Progenitor cell of endocrine pancreas (in vitro differentiated cells): ENCODE measurements at regions not wholly inside any gene's neighbourhood (a gene's known extent, or its start where the extent isn't known, plus 50 kb on each side); places are given as distances from the start of the nearest gene placed in this dataset.

Experiments used
- DNase-seq: peaks from one replicate; pipeline ENCODE4 v3.0.0; 2021; ENCODE audit warnings: low spot score; ENCODE audit not compliant: unreplicated experiment
- H3K27ac Mint-ChIP-seq: 2 replicates; pipeline ENCODE4 v1.8.0; 2021; ENCODE audit warnings: mild to moderate bottlenecking, moderate library complexity, mixed read lengths
- H3K27me3 Mint-ChIP-seq: 2 replicates; pipeline ENCODE4 v1.8.0; 2021; ENCODE audit warnings: mixed read lengths
- H3K36me3 Mint-ChIP-seq: 2 replicates; pipeline ENCODE4 v1.8.0; 2022; ENCODE audit warnings: mixed read lengths; ENCODE audit not compliant: insufficient read depth
- H3K4me1 Mint-ChIP-seq: 2 replicates; pipeline ENCODE4 v1.8.0; 2021; ENCODE audit warnings: low read depth, mixed read lengths
- H3K4me3 Mint-ChIP-seq: 2 replicates; pipeline ENCODE4 v1.8.0; 2021; ENCODE audit warnings: low read depth, mild to moderate bottlenecking, moderate library complexity, mixed read lengths
- H3K9me3 Mint-ChIP-seq: 2 replicates; pipeline ENCODE4 v1.8.0; 2021; ENCODE audit warnings: low read depth, mixed read lengths
- TF ChIP-seq, protein P1 (sequence below): fragments of 200-600 bp; sonication (generic); IDR thresholded peaks from one replicate; pipeline ENCODE4 v1.5.0; 2021; ENCODE audit warnings: antibody characterized with exemption, mild to moderate bottlenecking; ENCODE audit not compliant: unreplicated experiment

DNA sequence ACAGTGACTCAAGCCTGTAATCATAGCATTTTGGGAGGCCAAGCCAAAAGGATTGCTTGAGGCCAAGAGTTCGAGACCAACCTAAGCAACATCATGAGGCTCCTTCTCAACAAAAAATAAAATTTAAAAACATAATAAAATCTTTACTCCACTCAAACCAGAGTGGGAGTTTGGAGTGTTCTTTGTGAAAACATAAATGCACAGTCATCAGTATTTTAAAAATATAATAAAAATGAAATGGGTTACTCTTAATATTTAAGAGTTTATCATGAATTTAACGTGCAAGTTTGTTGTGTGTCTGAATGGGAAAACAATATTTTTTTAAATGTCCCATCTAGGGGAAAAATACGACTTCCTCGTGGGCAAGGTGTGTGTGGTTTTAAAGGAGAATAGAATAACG is 78.6 kb upstream of the STARD13 start:
- H3K4me1 Mint-ChIP-seq, result peaks cover 33% of the 10 kb centered on the region
- no peak for DNase-seq
- TF ChIP-seq, protein P1, sequence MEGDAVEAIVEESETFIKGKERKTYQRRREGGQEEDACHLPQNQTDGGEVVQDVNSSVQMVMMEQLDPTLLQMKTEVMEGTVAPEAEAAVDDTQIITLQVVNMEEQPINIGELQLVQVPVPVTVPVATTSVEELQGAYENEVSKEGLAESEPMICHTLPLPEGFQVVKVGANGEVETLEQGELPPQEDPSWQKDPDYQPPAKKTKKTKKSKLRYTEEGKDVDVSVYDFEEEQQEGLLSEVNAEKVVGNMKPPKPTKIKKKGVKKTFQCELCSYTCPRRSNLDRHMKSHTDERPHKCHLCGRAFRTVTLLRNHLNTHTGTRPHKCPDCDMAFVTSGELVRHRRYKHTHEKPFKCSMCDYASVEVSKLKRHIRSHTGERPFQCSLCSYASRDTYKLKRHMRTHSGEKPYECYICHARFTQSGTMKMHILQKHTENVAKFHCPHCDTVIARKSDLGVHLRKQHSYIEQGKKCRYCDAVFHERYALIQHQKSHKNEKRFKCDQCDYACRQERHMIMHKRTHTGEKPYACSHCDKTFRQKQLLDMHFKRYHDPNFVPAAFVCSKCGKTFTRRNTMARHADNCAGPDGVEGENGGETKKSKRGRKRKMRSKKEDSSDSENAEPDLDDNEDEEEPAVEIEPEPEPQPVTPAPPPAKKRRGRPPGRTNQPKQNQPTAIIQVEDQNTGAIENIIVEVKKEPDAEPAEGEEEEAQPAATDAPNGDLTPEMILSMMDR, result no peak
- H3K36me3 Mint-ChIP-seq, result peaks cover 1% of the 10 kb centered on the region
- no peaks in the 10 kb centered on the region for H3K27me3 Mint-ChIP-seq
- H3K9me3 Mint-ChIP-seq, result peaks cover 7% of the 10 kb centered on the region
- H3K27ac Mint-ChIP-seq, result no peak overlapping the region
- no peak overlapping the region for H3K4me3 Mint-ChIP-seq

DNA sequence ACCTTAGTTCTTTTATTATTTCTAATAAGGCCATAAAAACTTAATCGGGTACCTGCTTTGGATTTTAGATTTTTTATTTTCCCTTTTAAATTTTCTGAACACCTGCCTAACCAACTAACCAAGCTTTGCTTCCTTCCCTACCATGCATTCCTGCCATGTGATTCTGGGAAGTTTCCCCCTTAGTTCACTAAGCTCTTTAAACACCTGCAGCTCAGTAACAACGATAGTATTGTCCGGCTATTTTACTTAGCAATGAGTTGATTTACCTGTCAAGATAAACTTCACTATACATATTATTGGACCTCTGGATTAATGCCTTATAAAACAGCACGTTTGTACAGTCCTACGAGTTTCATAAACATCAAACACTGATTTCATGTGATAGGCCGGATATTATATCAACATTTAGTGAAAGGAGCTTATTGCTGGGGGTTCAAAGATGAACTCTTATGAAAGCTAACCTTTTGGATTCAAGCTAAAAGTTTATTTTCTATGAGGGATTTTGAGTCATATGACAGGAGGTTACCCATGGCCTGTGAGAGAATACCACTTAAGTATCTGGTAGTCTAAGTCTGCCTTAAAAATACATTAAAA is 81.0 kb upstream of the STARD13 start:
- Mint-ChIP-seq H3K27me3 (no peaks in the 10 kb centered on the region), H3K4me3 (no peak overlapping the region), H3K9me3 (no peaks in the 10 kb centered on the region), H3K36me3 (no peaks in the 10 kb centered on the region), H3K4me1 (peaks cover 34% of the 10 kb centered on the region), H3K27ac (peak overlapping the region; percentile 91)
- DNase-seq, result no peak
- TF ChIP-seq, protein P1, result no peak

DNA sequence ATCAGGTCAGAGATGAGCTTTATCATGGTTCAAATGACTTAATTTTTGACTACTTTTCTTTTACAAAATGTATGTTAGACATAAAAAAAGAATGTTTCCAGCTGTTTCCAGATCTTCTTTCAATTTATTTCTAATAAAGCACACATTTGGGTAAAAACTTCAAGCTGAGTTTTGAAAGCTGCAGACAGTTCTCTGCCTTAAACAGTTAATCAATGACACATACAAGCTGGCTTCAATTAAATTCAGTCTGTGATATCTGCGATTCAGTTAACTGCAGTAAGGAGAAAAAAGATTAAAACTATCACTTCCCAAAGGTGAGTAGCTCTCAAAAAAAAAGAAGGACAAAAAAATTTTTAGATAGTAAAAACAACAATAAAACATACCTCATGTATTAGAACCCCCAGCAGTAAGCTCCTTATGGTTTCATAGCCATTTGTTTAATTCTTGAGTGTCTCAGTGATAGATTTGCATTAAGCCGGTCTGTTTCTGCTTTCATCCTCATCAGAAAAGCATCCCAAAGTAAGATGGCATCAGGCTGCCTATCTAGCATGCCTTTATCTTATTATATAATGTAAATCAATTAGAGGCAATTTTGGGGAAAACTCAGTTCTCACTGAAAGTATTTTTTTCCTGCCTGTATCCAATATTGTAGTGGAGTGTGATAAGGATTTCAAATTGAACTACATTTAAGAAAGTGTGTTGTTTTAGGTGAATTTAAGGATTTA is 81.8 kb upstream of the STARD13 start:
- Mint-ChIP-seq H3K27ac (no peak overlapping the region), H3K4me1 (peaks cover 34% of the 10 kb centered on the region), H3K9me3 (no peaks in the 10 kb centered on the region), H3K36me3 (no peaks in the 10 kb centered on the region), H3K4me3 (no peak overlapping the region), H3K27me3 (no peaks in the 10 kb centered on the region)
- DNase-seq, result no peak
- TF ChIP-seq, protein P1, result no peak

DNA sequence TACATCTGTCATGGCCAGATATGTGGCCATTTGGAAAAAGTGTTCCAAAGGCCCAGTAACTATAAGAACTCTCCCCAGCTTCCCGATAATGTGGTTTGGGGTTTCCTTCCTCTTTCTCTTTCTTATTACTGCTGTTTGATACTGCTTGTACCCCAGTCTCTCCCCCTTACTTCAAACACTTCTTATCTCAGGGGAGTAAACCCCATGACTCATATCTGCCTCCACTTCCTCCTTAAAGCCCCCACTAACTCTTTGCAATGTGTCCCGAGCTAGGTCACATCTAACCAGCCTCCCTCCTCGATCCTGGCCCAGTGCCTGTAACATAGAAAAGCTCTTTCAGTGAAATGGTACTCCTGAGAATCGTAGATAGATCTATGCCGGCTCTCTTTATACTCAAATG is 82.4 kb upstream of the STARD13 start:
- peaks cover 33% of the 10 kb centered on the region for H3K4me1 Mint-ChIP-seq
- no peaks in the 10 kb centered on the region for H3K36me3 Mint-ChIP-seq
- H3K27me3 Mint-ChIP-seq, result no peaks in the 10 kb centered on the region
- H3K4me3 Mint-ChIP-seq, result no peak overlapping the region
- DNase-seq, result no peak
- TF ChIP-seq, protein P1, result no peak
- no peaks in the 10 kb centered on the region for H3K9me3 Mint-ChIP-seq
- peak overlapping the region; percentile 19 for H3K27ac Mint-ChIP-seq

GRCh38 chr13:33369073-33369472 is 83.5 kb upstream of the STARD13 start:
- H3K36me3 Mint-ChIP-seq, result no peaks in the 10 kb centered on the region
- H3K4me3 Mint-ChIP-seq, result no peak overlapping the region
- H3K4me1 Mint-ChIP-seq, result peaks cover 31% of the 10 kb centered on the region
- TF ChIP-seq, protein P1, result no peak
- no peak for DNase-seq
- no peaks in the 10 kb centered on the region for H3K9me3 Mint-ChIP-seq
- no peaks in the 10 kb centered on the region for H3K27me3 Mint-ChIP-seq
- no peak overlapping the region for H3K27ac Mint-ChIP-seq
